B cell (primary cell): ENCODE measurements at regions not wholly inside any gene's neighbourhood (a gene's known extent, or its start where the extent isn't known, plus 50 kb on each side); places are given as distances from the start of the nearest gene placed in this dataset.

Source experiments
- ATAC-seq: fragments of 200-7000 bp; cut with Tn5 transposase; one replicate; pipeline ENCODE4 v1.10.0; 2021; ENCODE audit warnings: low read depth, mild to moderate bottlenecking, moderate number of reproducible peaks, moderate library complexity
- CTCF ChIA-PET: fragments of 350-600 bp; sonication (Branson Sonifier 250); formaldehyde crosslinking; loops from one replicate; lab custom pipeline; 2021; ENCODE audit warnings: antibody characterized with exemption, inconsistent platforms; lab: Charles Lee
- POLR2A ChIA-PET: fragments of 350-600 bp; sonication (Branson Sonifier 250); formaldehyde crosslinking; loops from one replicate; lab custom pipeline; 2021; ENCODE audit warnings: antibody characterized with exemption; lab: Charles Lee
- DNase-seq: peaks from one replicate; pipeline ENCODE4 v3.0.0; 2013
- H2AFZ ChIP-seq: 2 replicates; pipeline ENCODE4 v1.6.1; 2012; ENCODE audit warnings: mild to moderate bottlenecking, low read depth, low read length; ENCODE audit not compliant: insufficient read depth, poor library complexity, severe bottlenecking
- H3K27ac ChIP-seq, 2 donors: 1 replicate in 1 of 2; 2 replicates in 1 of 2; pipeline ENCODE4 v1.5.1; 2012 to 2013; ENCODE audit warnings: low read length in 2 of 2, mild to moderate bottlenecking in 2 of 2, moderate library complexity in 1 of 2
- H3K27me3 ChIP-seq, 4 experiments: fragments of 200-600 bp in 1 of 4; sonication (generic) in 1 of 4; replicated peaks in 1 of 4; 1 replicate in 2 of 4; 2 replicates in 2 of 4; pipeline versions ENCODE4 v1.6.1 to v1.7.0; 2013 to 2016; ENCODE audit warnings: low read length in 3 of 4, mild to moderate bottlenecking in 2 of 4, mixed read lengths in 1 of 4, moderate library complexity in 1 of 4; ENCODE audit not compliant: insufficient read depth in 4 of 4, control insufficient read depth in 3 of 4; ENCODE audit errors: control extremely low read depth in 1 of 4
- H3K36me3 ChIP-seq, 2 experiments: replicated peaks in 1 of 2; 1 replicate in 1 of 2; 2 replicates in 1 of 2; pipeline versions ENCODE4 v1.6.1 to v1.7.1; 2013; ENCODE audit warnings: low read length in 1 of 2; ENCODE audit not compliant: insufficient read depth in 2 of 2, control insufficient read depth in 1 of 2; ENCODE audit errors: control extremely low read depth in 1 of 2, extremely low read depth in 1 of 2
- H3K4me1 ChIP-seq, 2 donors: fragments of 200-600 bp in 1 of 2; sonication (generic) in 1 of 2; 1 replicate in 1 of 2; 2 replicates in 1 of 2; pipeline versions ENCODE4 v1.5.1 to v1.6.1; 2013 to 2017; ENCODE audit warnings: low read length in 2 of 2; ENCODE audit not compliant: control insufficient read depth in 2 of 2, insufficient read depth in 2 of 2
- H3K4me2 ChIP-seq: replicated peaks from 2 replicates; pipeline ENCODE3; 2012; ENCODE audit warnings: mild to moderate bottlenecking, low read depth, low read length; ENCODE audit not compliant: poor library complexity, severe bottlenecking
- H3K4me3 ChIP-seq, 5 experiments: fragments of 200-600 bp in 1 of 5; sonication (generic) in 1 of 5; 1 replicate in 3 of 5; 2 replicates in 2 of 5; pipeline versions ENCODE4 v1.5.1 to v1.7.0; 2011 to 2016; ENCODE audit warnings: low read length in 4 of 5, mild to moderate bottlenecking in 4 of 5, low read depth in 2 of 5, control low read depth in 1 of 5, moderate library complexity in 1 of 5; ENCODE audit not compliant: insufficient read depth in 1 of 5; ENCODE audit errors: control extremely low read depth in 1 of 5, extremely low read depth in 1 of 5
- H3K79me2 ChIP-seq: fragments of 200-600 bp; sonication (generic); one replicate; pipeline ENCODE4 v1.6.0; 2016; ENCODE audit warnings: low read length; ENCODE audit not compliant: control insufficient read depth, insufficient read depth
- H3K9ac ChIP-seq: fragments of 200-600 bp; sonication (generic); 2 replicates; pipeline ENCODE4 v1.6.1; 2017; ENCODE audit warnings: mild to moderate bottlenecking, low read length, moderate library complexity
- H3K9me3 ChIP-seq, 3 donors: one replicate each; pipeline versions ENCODE4 v1.6.1 to v1.7.1; 2013; ENCODE audit warnings: low read length in 2 of 3; ENCODE audit not compliant: control insufficient read depth in 2 of 3, insufficient read depth in 1 of 3; ENCODE audit errors: control extremely low read depth in 1 of 3
- H4K20me1 ChIP-seq: 2 replicates; pipeline ENCODE4 v1.6.0; 2012; ENCODE audit warnings: mild to moderate bottlenecking, low read length; ENCODE audit not compliant: insufficient read depth, control insufficient read depth, poor library complexity, severe bottlenecking
- H3K27ac Mint-ChIP-seq: one replicate; pipeline ENCODE4 v1.8.0; 2021; ENCODE audit warnings: mixed read lengths
- H3K27me3 Mint-ChIP-seq: one replicate; pipeline ENCODE4 v1.8.0; 2021; ENCODE audit warnings: mixed read lengths
- H3K4me1 Mint-ChIP-seq: one replicate; pipeline ENCODE4 v1.8.0; 2021; ENCODE audit warnings: mixed read lengths
- H3K4me3 Mint-ChIP-seq: one replicate; pipeline ENCODE4 v1.8.0; 2021; ENCODE audit warnings: mixed read lengths
- H3K9me3 Mint-ChIP-seq: one replicate; pipeline ENCODE4 v1.8.0; 2022; ENCODE audit warnings: mixed read lengths; ENCODE audit not compliant: insufficient read depth
- EZH2 ChIP-seq: IDR thresholded peaks from 2 replicates; pipeline ENCODE4 v1.6.1; 2012; ENCODE audit warnings: borderline replicate concordance, low read depth, mild to moderate bottlenecking, moderate library complexity, low read length; ENCODE audit not compliant: insufficient read depth, poor library complexity, severe bottlenecking
- WGBS: methylation state at CpG from one replicate; pipeline ENCODE4 v1.1.5; 2013; ENCODE audit warnings: missing lambda C conversion rate; ENCODE audit not compliant: insufficient coverage; 5-methylcytosine and 5-hydroxymethylcytosine counted together
- intact Hi-C: fragments of 100-400 bp; cut with micrococcal nuclease; formaldehyde crosslinking; loops from one replicate; pipeline ENCODE4 v1.10.0; 2022
- TF ChIP-seq, protein P1 (sequence below): fragments of 200-600 bp; IDR thresholded peaks from one replicate; pipeline ENCODE4 v1.8.0; 2022; ENCODE audit warnings: antibody characterized with exemption, mild to moderate bottlenecking

DNA sequence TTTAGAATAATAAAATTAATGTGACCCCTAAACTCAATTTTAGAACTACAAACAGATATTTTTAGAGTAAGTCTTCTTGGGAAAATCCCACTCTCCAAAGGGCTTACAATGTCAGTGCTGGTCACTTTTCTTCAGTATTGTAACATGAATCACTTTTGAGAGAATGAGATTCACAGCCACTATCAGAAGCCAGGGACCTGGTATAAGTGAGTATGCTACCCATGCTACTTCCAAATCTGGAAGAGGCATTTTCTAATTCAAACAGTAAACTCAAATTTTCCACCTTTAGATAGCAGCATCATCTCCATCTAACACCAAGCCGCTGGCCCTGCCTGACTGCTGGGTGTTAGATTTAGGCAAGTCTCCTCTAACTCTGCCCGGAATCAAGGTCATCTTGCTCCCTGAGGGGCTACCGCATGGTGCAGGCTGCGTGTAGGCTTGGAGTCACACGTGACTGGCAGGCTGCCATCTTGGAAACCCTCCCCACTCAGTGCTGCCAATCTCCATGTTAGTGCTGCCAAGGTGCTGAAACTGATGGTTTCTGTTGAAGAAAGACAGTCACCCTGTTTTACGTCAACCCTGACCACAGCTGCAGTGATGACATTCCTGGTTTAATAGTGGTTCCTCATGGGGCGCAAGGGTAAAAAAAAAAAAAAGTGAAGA is 882.9 kb upstream of the B3GALT2 start:
- intact Hi-C loops = no loop called here
- Histone ChIP-seq H2AFZ (no peak overlapping the region), H3K36me3 (no peaks in the 10 kb centered on the region), H4K20me1 (no peaks in the 10 kb centered on the region), H3K4me3 (no peak overlapping the region), H3K4me1 (no peaks in the 10 kb centered on the region), H3K9me3 (peaks cover 0 to 1% (median 0%) of the 10 kb centered on the region in 3 donors), H3K4me2 (no peak overlapping the region), H3K9ac (no peak overlapping the region), H3K27me3 (no peaks in the 10 kb centered on the region), H3K27ac (no peak overlapping the region), H3K79me2 (no peaks in the 10 kb centered on the region)
- no peak for DNase-seq
- Mint-ChIP-seq H3K27ac (no peak overlapping the region), H3K4me3 (no peak overlapping the region), H3K27me3 (no peaks in the 10 kb centered on the region), H3K9me3 (no peaks in the 10 kb centered on the region), H3K4me1 (no peaks in the 10 kb centered on the region)
- TF ChIP-seq, protein P1, sequence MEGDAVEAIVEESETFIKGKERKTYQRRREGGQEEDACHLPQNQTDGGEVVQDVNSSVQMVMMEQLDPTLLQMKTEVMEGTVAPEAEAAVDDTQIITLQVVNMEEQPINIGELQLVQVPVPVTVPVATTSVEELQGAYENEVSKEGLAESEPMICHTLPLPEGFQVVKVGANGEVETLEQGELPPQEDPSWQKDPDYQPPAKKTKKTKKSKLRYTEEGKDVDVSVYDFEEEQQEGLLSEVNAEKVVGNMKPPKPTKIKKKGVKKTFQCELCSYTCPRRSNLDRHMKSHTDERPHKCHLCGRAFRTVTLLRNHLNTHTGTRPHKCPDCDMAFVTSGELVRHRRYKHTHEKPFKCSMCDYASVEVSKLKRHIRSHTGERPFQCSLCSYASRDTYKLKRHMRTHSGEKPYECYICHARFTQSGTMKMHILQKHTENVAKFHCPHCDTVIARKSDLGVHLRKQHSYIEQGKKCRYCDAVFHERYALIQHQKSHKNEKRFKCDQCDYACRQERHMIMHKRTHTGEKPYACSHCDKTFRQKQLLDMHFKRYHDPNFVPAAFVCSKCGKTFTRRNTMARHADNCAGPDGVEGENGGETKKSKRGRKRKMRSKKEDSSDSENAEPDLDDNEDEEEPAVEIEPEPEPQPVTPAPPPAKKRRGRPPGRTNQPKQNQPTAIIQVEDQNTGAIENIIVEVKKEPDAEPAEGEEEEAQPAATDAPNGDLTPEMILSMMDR = no peak
- TF ChIP-seq EZH2 = no peak
- POLR2A ChIA-PET = no interaction called here
- ATAC-seq = no peak
- WGBS = 100% methylated on average over 4 of the region's 7 CpGs
- CTCF ChIA-PET = interaction anchor here (0.7 kb wide), 1 partner anchor 230 kb away, joined by 7 read pairs; no protein-coding TSS in a partner anchor

DNA sequence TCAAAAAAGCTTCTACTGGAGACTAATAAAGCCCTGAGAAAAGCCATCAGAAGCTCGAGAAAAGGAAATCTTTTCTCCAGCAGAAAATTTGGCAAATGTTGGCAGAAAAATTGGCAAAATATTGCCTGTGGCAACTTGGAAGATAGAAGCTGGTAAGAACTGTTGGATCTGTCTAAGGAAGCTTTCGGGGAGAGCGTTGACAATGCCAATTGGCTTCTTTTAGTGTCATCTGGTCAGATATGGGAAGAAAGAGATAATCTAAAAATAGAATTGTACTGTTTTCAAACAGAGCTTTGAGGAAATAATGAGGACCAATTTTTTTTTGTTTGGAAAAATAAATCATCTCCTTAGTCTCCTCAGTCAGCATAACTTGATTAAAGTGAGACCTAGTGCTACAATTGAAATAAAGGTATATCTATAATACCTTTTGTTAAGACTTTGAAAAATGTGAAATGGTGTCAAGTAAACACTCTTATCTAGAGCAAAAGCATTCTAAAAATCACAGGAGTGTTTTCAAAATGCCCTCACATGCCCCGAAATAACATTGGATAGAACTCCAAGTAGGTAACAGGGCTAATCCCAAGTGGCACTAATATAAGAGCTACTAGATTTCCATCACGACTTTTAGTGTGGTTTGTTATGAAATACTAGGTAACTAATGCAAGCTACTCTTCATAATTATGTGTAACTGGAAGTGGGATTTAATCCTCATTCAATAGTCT is 882.2 kb upstream of the B3GALT2 start:
- Histone ChIP-seq H3K4me2 (no peak overlapping the region), H3K9ac (no peak overlapping the region), H2AFZ (no peak overlapping the region), H3K36me3 (no peaks in the 10 kb centered on the region), H3K4me1 (no peaks in the 10 kb centered on the region), H4K20me1 (no peaks in the 10 kb centered on the region), H3K9me3 (peaks cover 0 to 1% (median 0%) of the 10 kb centered on the region in 3 donors), H3K27me3 (no peaks in the 10 kb centered on the region), H3K4me3 (no peak overlapping the region), H3K79me2 (no peaks in the 10 kb centered on the region), H3K27ac (no peak overlapping the region)
- POLR2A ChIA-PET = no interaction called here
- intact Hi-C loops = no loop called here
- WGBS = 88% methylated on average over 3 of the region's 5 CpGs
- DNase-seq (no peak), ATAC-seq (no peak)
- Mint-ChIP-seq H3K4me1 (no peaks in the 10 kb centered on the region), H3K27me3 (no peaks in the 10 kb centered on the region), H3K9me3 (no peaks in the 10 kb centered on the region), H3K4me3 (no peak overlapping the region), H3K27ac (no peak overlapping the region)
- TF ChIP-seq, protein P1 = no peak
- no peak for TF ChIP-seq EZH2
- CTCF ChIA-PET = no interaction called here
